ENCODE measurements at regions not wholly inside any gene's neighbourhood (a gene's known extent, or its start where the extent isn't known, plus 50 kb on each side); places are given as distances from the start of the nearest gene placed in this dataset.

- no peak for DNase-seq (ENCODE audit: low spot score in 2 of 2)
- Histone ChIP-seq H3K36me3 (no peaks in the 10 kb centered on the region), H3K9me3 (no peaks in the 10 kb centered on the region), H3K27ac (no peak overlapping the region), H3K4me3 (no peak overlapping the region), H3K4me1 (no peaks in the 10 kb centered on the region), H3K27me3 (no peaks in the 10 kb centered on the region)
- no peak for TF ChIP-seq POLR2A (IDR thresholded peaks at IDR 0.05)
- no peak for TF ChIP-seq CTCF (IDR thresholded peaks at IDR 0.05)
- no peak for TF ChIP-seq EP300 (IDR thresholded peaks at IDR 0.05)
- 88 to 93% methylated on average over 2 of the region's 2 CpGs for WGBS, 2 donors
Measured at GRCh38 chr2:241990466-241990865, 120.9 kb downstream of the RTP5 start.

GRCh38 chr2:241991299-241991698 is 121.8 kb downstream of the RTP5 start:
- H3K9me3 ChIP-seq: no peaks in the 10 kb centered on the region
- no peaks in the 10 kb centered on the region for H3K4me1 ChIP-seq
- 84 to 89% methylated on average over 26 of the region's 26 CpGs for WGBS, 2 donors
- H3K36me3 ChIP-seq: no peaks in the 10 kb centered on the region
- H3K4me3 ChIP-seq: no peak overlapping the region
- no peaks in the 10 kb centered on the region for H3K27me3 ChIP-seq
- TF ChIP-seq CTCF (IDR thresholded peaks at IDR 0.05): no peak
- TF ChIP-seq POLR2A (IDR thresholded peaks at IDR 0.05): no peak
- no peak for TF ChIP-seq EP300 (IDR thresholded peaks at IDR 0.05)
- DNase-seq (ENCODE audit: low spot score in 2 of 2): no peak
- H3K27ac ChIP-seq: no peak overlapping the region

GRCh38 chr2:241992753-241993152 is 123.2 kb downstream of the RTP5 start:
- H3K36me3 ChIP-seq: no peaks in the 10 kb centered on the region
- H3K9me3 ChIP-seq: no peaks in the 10 kb centered on the region
- no peaks in the 10 kb centered on the region for H3K27me3 ChIP-seq
- H3K4me3 ChIP-seq: no peak overlapping the region
- no peak for DNase-seq (ENCODE audit: low spot score in 2 of 2)
- TF ChIP-seq EP300 (IDR thresholded peaks at IDR 0.05) (no peak), POLR2A (IDR thresholded peaks at IDR 0.05) (no peak), CTCF (IDR thresholded peaks at IDR 0.05) (no peak)
- H3K27ac ChIP-seq: no peak overlapping the region
- 79 to 81% methylated on average over 14 of the region's 14 CpGs for WGBS, 2 donors
- H3K4me1 ChIP-seq: no peaks in the 10 kb centered on the region

- Histone ChIP-seq H3K27me3 (no peaks in the 10 kb centered on the region), H3K4me3 (no peak overlapping the region), H3K27ac (no peak overlapping the region), H3K36me3 (no peaks in the 10 kb centered on the region), H3K9me3 (no peaks in the 10 kb centered on the region), H3K4me1 (no peaks in the 10 kb centered on the region)
- WGBS, 2 donors: 93 to 94% methylated on average over 16 of the region's 16 CpGs
- no peak for TF ChIP-seq EP300 (IDR thresholded peaks at IDR 0.05)
- TF ChIP-seq POLR2A (IDR thresholded peaks at IDR 0.05): no peak
- no peak for TF ChIP-seq CTCF (IDR thresholded peaks at IDR 0.05)
- no peak for DNase-seq (ENCODE audit: low spot score in 2 of 2)
Measured at GRCh38 chr2:241993386-241994005, 124.0 kb downstream of the RTP5 start.

GRCh38 chr2:241994086-241994485 is 124.6 kb downstream of the RTP5 start:
- Histone ChIP-seq H3K36me3 (no peaks in the 10 kb centered on the region), H3K4me1 (no peaks in the 10 kb centered on the region), H3K27me3 (no peaks in the 10 kb centered on the region), H3K4me3 (no peak overlapping the region), H3K27ac (no peak overlapping the region), H3K9me3 (no peaks in the 10 kb centered on the region)
- 89 to 92% methylated on average over 12 of the region's 12 CpGs for WGBS, 2 donors
- TF ChIP-seq CTCF (IDR thresholded peaks at IDR 0.05) (no peak), POLR2A (IDR thresholded peaks at IDR 0.05) (no peak), EP300 (IDR thresholded peaks at IDR 0.05) (no peak)
- no peak for DNase-seq (ENCODE audit: low spot score in 2 of 2)
